Bronchial epithelial cell (primary cell): ENCODE measurements at regions not wholly inside any gene's neighbourhood (a gene's known extent, or its start where the extent isn't known, plus 50 kb on each side); places are given as distances from the start of the nearest gene placed in this dataset.
"Not testable (repeated sequence)": the region's sequence is repeated elsewhere in the genome, so short reads cannot be mapped to it uniquely, and the experiment has no call there.

Experiments used
- DNase-seq: peaks from one replicate; pipeline ENCODE4 v3.0.0-alpha.2; 2010; ENCODE audit warnings: low read depth
- FAIRE-seq: peaks from 2 replicates; lab custom pipeline; 2011; peaks lifted over from hg19 to GRCh38; lab: Jason Lieb, UNC
- H3K27me3 ChIP-seq: 2 replicates; pipeline ENCODE4 v1.5.1; 2011; ENCODE audit warnings: low read length; ENCODE audit not compliant: control insufficient read depth, insufficient read depth
- H3K36me3 ChIP-seq: 2 replicates; pipeline ENCODE4 v1.5.1; 2011; ENCODE audit warnings: low read length; ENCODE audit not compliant: control insufficient read depth, insufficient read depth
- H3K4me3 ChIP-seq: 2 replicates; pipeline ENCODE4 v1.5.1; 2011; ENCODE audit warnings: mild to moderate bottlenecking, low read depth, low read length, control low read depth
- CTCF ChIP-seq: IDR thresholded peaks from 2 replicates; pipeline ENCODE4 v1.5.1; 2011; ENCODE audit warnings: mild to moderate bottlenecking, moderate library complexity, low read length, control low read depth, inconsistent platforms; ENCODE audit not compliant: insufficient read depth, severe bottlenecking

- no peaks in the 10 kb centered on the region for H3K36me3 ChIP-seq
- H3K27me3 ChIP-seq = no peaks in the 10 kb centered on the region
- H3K4me3 ChIP-seq = no peak overlapping the region
- no peak for TF ChIP-seq CTCF
- FAIRE-seq (no peak), DNase-seq (no peak)
These were observed 109.9 kb downstream of the TMEM182 start for GRCh38 chr2:102871707-102872106.

- Histone ChIP-seq H3K27me3 (no peaks in the 10 kb centered on the region), H3K4me3 (no peak overlapping the region), H3K36me3 (no peaks in the 10 kb centered on the region)
- FAIRE-seq = no peak
- TF ChIP-seq CTCF = no peak
- no peak for DNase-seq
These were observed 110.6 kb downstream of the TMEM182 start for GRCh38 chr2:102872388-102872787.

GRCh38 chr2:102879513-102879912, 117.7 kb downstream of the TMEM182 start:
- H3K4me3 ChIP-seq, H3K27me3 ChIP-seq, H3K36me3 ChIP-seq, FAIRE-seq, DNase-seq: not testable (repeated sequence)

- Histone ChIP-seq H3K27me3 (no peaks in the 10 kb centered on the region), H3K36me3 (no peaks in the 10 kb centered on the region), H3K4me3 (no peak overlapping the region)
- DNase-seq (no peak), FAIRE-seq (no peak)
- no peak for TF ChIP-seq CTCF
These were observed 118.9 kb downstream of the TMEM182 start for GRCh38 chr2:102880731-102881130.

GRCh38 chr2:102886216-102886893, 124.5 kb downstream of the TMEM182 start:
- no peak for TF ChIP-seq CTCF
- no peak overlapping the region for H3K4me3 ChIP-seq
- H3K27me3 ChIP-seq = no peaks in the 10 kb centered on the region
- H3K36me3 ChIP-seq = no peaks in the 10 kb centered on the region
- FAIRE-seq = no peak
- DNase-seq = no peak

GRCh38 chr2:102888514-102888913, 126.7 kb downstream of the TMEM182 start:
- no peaks in the 10 kb centered on the region for H3K27me3 ChIP-seq
- no peak for TF ChIP-seq CTCF
- H3K36me3 ChIP-seq = no peaks in the 10 kb centered on the region
- no peak overlapping the region for H3K4me3 ChIP-seq
- no peak for FAIRE-seq
- DNase-seq = no peak
